Kidney epithelial cell (primary cell): ENCODE measurements at regions not wholly inside any gene's neighbourhood (a gene's known extent, or its start where the extent isn't known, plus 50 kb on each side); places are given as distances from the start of the nearest gene placed in this dataset.

ENCODE experiments used
- DNase-seq: peaks from one replicate; pipeline ENCODE4 v3.0.0-alpha.2; 2010; ENCODE audit warnings: low read depth
- H3K27me3 ChIP-seq: 2 replicates; pipeline ENCODE4 v1.6.0; 2011; ENCODE audit warnings: low read length; ENCODE audit not compliant: control insufficient read depth, insufficient read depth
- H3K36me3 ChIP-seq: 2 replicates; pipeline ENCODE4 v1.5.1; 2011; ENCODE audit warnings: low read length; ENCODE audit not compliant: control insufficient read depth, insufficient read depth
- H3K4me3 ChIP-seq: 2 replicates; pipeline ENCODE4 v1.5.1; 2011; ENCODE audit warnings: low read depth, mild to moderate bottlenecking, control low read depth, low read length
- CTCF ChIP-seq: IDR thresholded peaks from 2 replicates; pipeline ENCODE4 v1.5.1; 2011; ENCODE audit warnings: mild to moderate bottlenecking, moderate library complexity, low read length, control low read depth, inconsistent platforms; ENCODE audit not compliant: insufficient read depth, poor library complexity, severe bottlenecking

DNA sequence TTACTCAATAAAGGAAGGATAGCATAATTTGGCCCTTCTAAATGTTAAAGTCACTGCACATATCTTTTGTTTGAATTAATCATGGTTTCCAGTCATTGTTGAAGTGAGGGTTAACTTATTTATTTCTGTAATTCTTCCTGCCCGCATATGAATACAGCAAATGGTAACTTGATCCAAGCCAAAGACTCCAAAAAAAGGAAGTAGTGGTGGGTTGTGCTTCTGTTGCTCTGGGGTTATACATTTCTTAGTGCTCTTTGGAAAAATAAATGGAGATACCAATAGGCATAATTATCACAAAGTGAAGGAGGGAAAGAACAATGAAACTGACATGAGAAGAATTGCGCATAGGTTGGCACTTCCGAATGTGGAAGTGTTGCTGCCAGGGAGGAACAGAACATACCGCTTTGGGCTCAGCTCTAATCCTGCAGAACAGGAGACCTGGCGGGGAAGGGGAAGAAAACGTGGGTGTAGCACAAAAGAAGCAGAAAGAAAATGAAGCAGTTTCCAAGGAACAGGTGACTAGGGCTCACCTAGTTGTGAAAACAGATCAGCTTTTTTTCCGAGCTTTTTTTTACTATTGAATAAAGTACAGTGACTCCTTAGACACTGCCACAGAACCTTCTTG is 69.7 kb upstream of the TAF11L2 start:
- no peak for DNase-seq
- no peak overlapping the region for H3K4me3 ChIP-seq
- no peaks in the 10 kb centered on the region for H3K36me3 ChIP-seq
- TF ChIP-seq CTCF, result no peak
- H3K27me3 ChIP-seq, result peaks cover 3% of the 10 kb centered on the region

DNA sequence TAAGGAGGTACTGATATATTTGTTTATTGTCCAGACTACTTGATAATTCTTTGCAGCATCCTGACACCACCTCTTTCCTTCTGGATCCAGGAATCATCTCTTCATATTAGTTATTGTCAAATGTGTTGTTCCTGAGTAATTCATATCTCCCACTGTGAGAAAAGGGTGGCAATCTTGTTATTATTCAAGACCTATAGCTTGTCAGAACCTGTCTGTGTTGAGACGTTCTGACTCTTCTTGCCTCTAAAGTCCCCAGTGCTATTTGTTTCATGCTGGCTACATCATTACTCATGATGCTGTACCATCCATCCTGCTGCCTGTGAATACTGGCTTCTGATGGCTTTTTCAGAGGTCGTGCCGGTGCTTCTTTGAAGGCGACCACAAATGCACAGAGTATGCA is 68.7 kb upstream of the TAF11L2 start:
- TF ChIP-seq CTCF, result no peak
- H3K36me3 ChIP-seq, result no peaks in the 10 kb centered on the region
- DNase-seq, result no peak

GRCh38 chr5:17430241-17430640 is 67.8 kb upstream of the TAF11L2 start:
- DNase-seq, result no peak
- Histone ChIP-seq H3K4me3 (no peak overlapping the region), H3K36me3 (no peaks in the 10 kb centered on the region), H3K27me3 (no peaks in the 10 kb centered on the region)
- TF ChIP-seq CTCF, result no peak

More for the DNA sequence above, 68.7 kb upstream of the TAF11L2 start:
- Histone ChIP-seq H3K27me3 (peaks cover 3% of the 10 kb centered on the region), H3K4me3 (no peak overlapping the region)

- no peak for TF ChIP-seq CTCF
- Histone ChIP-seq H3K36me3 (no peaks in the 10 kb centered on the region), H3K4me3 (no peak overlapping the region), H3K27me3 (no peaks in the 10 kb centered on the region)
- DNase-seq, result no peak
Measured at GRCh38 chr5:17431272-17432050, 66.6 kb upstream of the TAF11L2 start.

- no peak for TF ChIP-seq CTCF
- DNase-seq, result no peak
- Histone ChIP-seq H3K36me3 (no peaks in the 10 kb centered on the region), H3K4me3 (no peak overlapping the region), H3K27me3 (no peaks in the 10 kb centered on the region)
Measured at GRCh38 chr5:17432569-17432968, 65.5 kb upstream of the TAF11L2 start.
